HUES64 (cell line): ENCODE measurements at regions not wholly inside any gene's neighbourhood (a gene's known extent, or its start where the extent isn't known, plus 50 kb on each side); places are given as distances from the start of the nearest gene placed in this dataset.
A peak's percentile ranks its signal among the peaks of the same experiment; 100 is the strongest.

Experiments used
- H3K27ac ChIP-seq: 2 replicates; pipeline ENCODE4 v1.7.0; 2013; ENCODE audit warnings: low read depth, low read length, inconsistent platforms
- H3K27me3 ChIP-seq: 2 replicates; pipeline ENCODE4 v1.6.1; 2013; ENCODE audit warnings: mild to moderate bottlenecking, low read length; ENCODE audit not compliant: insufficient read depth
- H3K36me3 ChIP-seq: 2 replicates; pipeline ENCODE4 v1.6.1; 2013; ENCODE audit warnings: mild to moderate bottlenecking, low read length; ENCODE audit not compliant: insufficient read depth
- H3K4me1 ChIP-seq: 2 replicates; pipeline ENCODE4 v1.6.1; 2013; ENCODE audit warnings: mild to moderate bottlenecking, low read length, moderate library complexity; ENCODE audit not compliant: insufficient read depth
- H3K4me3 ChIP-seq: 2 replicates; pipeline ENCODE4 v1.5.1; 2013; ENCODE audit warnings: mild to moderate bottlenecking, low read length, moderate library complexity
- H3K9ac ChIP-seq: 2 replicates; pipeline ENCODE4 v1.6.1; 2013; ENCODE audit warnings: mild to moderate bottlenecking, low read depth, low read length
- H3K9me3 ChIP-seq: 2 replicates; pipeline ENCODE4 v1.6.1; 2013; ENCODE audit warnings: low read depth, low read length; ENCODE audit not compliant: insufficient read depth
- WGBS: fragments of 150-250, 120-280 bp; methylation state at CpG from one replicate; pipeline ENCODE4 v1.1.7; 2013; ENCODE audit warnings: missing lambda C conversion rate; 5-methylcytosine and 5-hydroxymethylcytosine counted together

DNA sequence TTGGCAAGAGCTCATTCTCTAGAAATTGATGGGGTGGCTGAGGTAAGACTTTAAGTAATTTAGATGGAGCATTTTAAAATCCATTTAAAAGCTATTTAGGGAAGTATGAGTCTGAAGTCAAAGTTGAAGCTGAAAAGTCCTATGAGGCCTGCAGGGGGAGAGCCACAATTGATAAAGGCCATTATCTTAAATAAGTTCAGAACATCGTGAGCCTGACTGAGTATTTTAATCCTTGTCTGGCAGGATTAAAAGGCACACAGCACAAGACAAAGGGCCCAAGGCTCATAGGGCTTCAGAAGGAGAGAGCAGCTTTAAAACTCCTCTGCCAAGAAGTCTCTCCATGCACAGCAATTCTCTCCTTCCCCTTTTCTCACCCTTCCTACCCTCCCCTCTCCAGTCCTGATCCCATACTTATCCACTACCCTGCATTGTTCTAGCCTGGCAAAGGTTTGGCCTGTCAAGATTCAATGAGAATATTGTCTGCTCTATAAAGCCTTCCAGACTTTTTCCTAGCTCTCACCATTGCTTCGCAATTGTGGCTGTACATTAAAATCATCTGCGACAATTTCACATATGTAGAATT, 1312.9 kb downstream of the FAM181B start:
- WGBS: 41% methylated on average over 2 of the region's 3 CpGs
- no peaks in the 10 kb centered on the region for H3K9me3 ChIP-seq
- H3K4me3 ChIP-seq: peak overlapping the region; percentile 36
- no peaks in the 10 kb centered on the region for H3K27me3 ChIP-seq
- no peaks in the 10 kb centered on the region for H3K36me3 ChIP-seq
- peaks cover 20% of the 10 kb centered on the region for H3K4me1 ChIP-seq
- H3K9ac ChIP-seq: peak overlapping the region; percentile 42
- H3K27ac ChIP-seq: peak overlapping the region; percentile 86

DNA sequence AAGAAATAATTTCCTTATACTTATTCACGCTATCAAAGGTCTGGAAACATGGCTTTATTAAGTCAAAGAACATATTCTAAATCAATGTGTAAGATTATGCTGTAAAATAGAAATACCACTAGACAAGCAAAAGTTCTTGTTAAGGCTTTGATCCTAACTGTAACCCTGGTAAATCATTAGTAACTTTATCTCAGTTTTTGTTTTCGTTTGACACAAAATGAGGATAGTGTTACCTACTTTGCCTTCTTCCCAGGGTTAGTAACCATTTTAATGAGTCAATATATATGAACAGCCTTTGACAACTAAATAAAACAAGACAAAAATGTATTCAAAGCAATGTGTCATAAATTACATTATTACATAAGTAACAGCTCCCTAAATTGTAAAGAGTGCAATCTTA, 1336.3 kb downstream of the FAM181B start:
- Histone ChIP-seq H3K4me1 (no peaks in the 10 kb centered on the region), H3K27me3 (no peaks in the 10 kb centered on the region), H3K27ac (no peak overlapping the region), H3K9me3 (no peaks in the 10 kb centered on the region), H3K4me3 (no peak overlapping the region), H3K9ac (no peak overlapping the region), H3K36me3 (no peaks in the 10 kb centered on the region)
- WGBS: 100% methylated on average over 1 of the region's 2 CpGs

DNA sequence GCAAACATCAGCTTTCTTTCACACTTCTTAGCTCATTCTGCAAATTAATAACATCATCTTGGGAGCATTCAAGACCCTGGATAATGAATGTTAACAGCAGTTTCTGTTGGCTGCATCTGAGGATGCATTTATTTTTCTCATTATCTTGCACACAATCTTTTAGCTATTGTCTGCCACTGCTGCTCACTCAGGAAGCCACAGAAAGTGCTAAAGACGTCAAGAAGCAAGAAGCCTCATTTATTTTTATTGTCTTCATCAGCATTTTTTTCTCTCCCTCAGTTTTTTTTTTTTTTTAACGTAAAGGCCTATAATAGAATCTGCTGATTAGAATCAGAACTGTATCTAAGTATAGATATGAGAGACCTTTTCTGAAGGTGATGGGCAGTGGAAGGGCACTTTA, 1339.4 kb downstream of the FAM181B start:
- Histone ChIP-seq H3K27ac (no peak overlapping the region), H3K36me3 (no peaks in the 10 kb centered on the region), H3K4me1 (no peaks in the 10 kb centered on the region), H3K4me3 (no peak overlapping the region), H3K27me3 (no peaks in the 10 kb centered on the region), H3K9ac (no peak overlapping the region), H3K9me3 (no peaks in the 10 kb centered on the region)
- WGBS: 94% methylated on average over 2 of the region's 2 CpGs

DNA sequence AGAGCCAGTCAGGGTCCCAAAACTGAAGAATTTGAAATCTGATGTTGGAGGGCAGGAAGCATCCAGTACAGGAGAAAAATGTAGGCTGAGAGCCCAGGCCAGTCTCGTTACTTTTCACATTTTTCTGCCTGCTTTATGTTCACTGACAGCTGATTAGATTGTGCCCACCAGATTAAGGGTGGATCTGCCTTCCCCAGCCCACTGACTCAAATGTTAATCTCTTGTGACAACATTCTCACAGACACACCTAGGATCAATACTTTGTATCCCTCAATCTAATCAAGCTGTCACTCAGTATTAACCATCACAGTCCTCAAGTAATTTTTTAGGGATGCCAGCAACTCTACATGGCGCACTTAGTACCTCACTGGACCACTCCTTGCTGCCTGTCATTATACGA, 1345.3 kb downstream of the FAM181B start:
- H3K27ac ChIP-seq: no peak overlapping the region
- no peaks in the 10 kb centered on the region for H3K4me1 ChIP-seq
- no peaks in the 10 kb centered on the region for H3K36me3 ChIP-seq
- no peak overlapping the region for H3K9ac ChIP-seq
- no peaks in the 10 kb centered on the region for H3K27me3 ChIP-seq
- no peaks in the 10 kb centered on the region for H3K9me3 ChIP-seq
- H3K4me3 ChIP-seq: no peak overlapping the region
- WGBS: 63% methylated on average over 3 of the region's 3 CpGs

DNA sequence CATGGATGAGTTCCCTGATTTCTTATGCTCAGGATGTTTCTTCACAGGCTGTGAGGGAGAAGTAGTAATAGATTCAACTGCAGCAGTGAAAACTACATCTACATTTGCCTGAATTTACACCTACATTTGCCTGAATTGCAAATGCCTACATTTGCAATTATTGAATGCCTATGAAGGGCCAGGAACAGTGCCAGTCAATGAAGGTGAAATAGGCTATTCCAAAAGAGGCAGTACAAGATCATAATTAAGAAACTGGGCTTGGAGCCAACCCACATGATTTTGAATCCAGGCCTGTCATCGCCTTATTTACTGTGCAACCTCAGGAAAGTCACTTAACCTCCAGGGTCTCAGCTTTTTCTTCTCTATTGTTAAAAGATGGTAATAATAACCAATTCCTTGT, 1353.3 kb downstream of the FAM181B start:
- 100% methylated on average over 1 of the region's 1 CpG for WGBS
- H3K9ac ChIP-seq: no peak overlapping the region
- no peaks in the 10 kb centered on the region for H3K36me3 ChIP-seq
- no peak overlapping the region for H3K27ac ChIP-seq
- no peaks in the 10 kb centered on the region for H3K27me3 ChIP-seq
- H3K4me1 ChIP-seq: peaks cover 17% of the 10 kb centered on the region
- H3K4me3 ChIP-seq: no peak overlapping the region
- H3K9me3 ChIP-seq: no peaks in the 10 kb centered on the region

DNA sequence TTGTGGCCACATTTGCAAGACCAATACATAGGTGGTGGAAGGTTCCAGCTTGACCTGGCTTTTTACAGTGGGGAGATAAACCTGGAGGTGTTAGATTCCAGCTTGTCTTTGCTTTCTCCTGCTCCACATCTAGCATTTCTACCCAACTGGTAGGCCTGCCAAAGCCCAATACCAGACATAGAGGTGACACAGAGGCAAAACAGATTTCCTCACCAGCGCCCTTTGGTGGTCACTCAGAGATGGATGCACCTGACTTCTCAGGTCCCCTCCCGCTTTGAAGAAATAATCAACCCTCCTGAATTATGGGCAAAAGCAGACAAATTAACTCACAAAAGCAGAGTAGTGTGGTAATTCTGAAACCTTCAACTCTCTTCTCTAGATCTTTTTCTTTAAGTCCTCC, 1356.2 kb downstream of the FAM181B start:
- H3K27ac ChIP-seq: no peak overlapping the region
- WGBS: 96% methylated on average over 2 of the region's 2 CpGs
- H3K27me3 ChIP-seq: no peaks in the 10 kb centered on the region
- no peak overlapping the region for H3K4me3 ChIP-seq
- H3K4me1 ChIP-seq: peaks cover 17% of the 10 kb centered on the region
- no peaks in the 10 kb centered on the region for H3K9me3 ChIP-seq
- no peak overlapping the region for H3K9ac ChIP-seq
- H3K36me3 ChIP-seq: no peaks in the 10 kb centered on the region

DNA sequence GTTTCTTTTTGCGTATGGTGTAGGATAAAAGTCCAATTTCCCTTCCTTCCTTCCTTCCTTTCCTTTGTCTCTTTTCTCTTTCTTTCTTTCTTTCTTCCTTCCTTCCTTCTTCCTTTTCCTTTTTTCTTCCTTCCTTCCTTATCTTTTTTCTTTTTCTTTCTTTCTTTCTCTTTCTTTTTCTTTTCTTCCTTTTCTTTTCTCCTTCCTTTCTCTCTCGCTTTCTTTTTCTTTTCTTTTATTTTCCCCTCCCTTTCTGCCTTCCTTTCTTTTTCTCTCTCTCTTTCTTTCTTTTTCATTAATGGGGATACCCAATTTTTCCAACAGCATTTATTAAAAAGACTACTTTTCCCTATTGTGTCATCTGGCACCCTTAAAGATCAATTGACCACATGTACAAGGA, 1359.7 kb downstream of the FAM181B start:
- Histone ChIP-seq H3K4me1 (no peaks in the 10 kb centered on the region), H3K4me3 (no peak overlapping the region)
- WGBS: 94% methylated on average over 2 of the region's 2 CpGs

DNA sequence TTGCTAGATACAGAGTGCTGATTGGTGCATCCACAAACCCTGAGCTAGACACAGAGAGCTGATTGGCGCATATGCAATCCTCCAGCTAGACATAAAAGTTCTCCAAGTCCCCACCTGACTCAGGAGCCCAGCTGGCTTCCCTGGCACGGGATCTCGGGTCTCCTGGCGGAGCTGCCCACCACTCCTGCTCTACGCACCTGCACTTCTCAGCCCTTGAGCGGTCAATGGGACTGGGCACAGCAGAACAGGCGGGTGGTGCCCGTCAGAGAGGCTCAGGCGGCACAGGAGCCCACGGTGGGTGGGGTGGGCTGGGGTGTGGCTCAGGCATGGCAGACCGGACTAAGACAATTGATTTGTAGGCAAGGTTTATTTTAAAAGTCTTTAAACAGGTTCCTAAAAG, 1365.5 kb downstream of the FAM181B start:
- 95% methylated on average over 11 of the region's 11 CpGs for WGBS
- H3K9ac ChIP-seq: no peak overlapping the region
- no peaks in the 10 kb centered on the region for H3K9me3 ChIP-seq
- no peaks in the 10 kb centered on the region for H3K4me1 ChIP-seq
- H3K27me3 ChIP-seq: no peaks in the 10 kb centered on the region
- no peak overlapping the region for H3K27ac ChIP-seq
- H3K4me3 ChIP-seq: no peak overlapping the region
- H3K36me3 ChIP-seq: no peaks in the 10 kb centered on the region

More for the DNA sequence above, 1359.7 kb downstream of the FAM181B start:
- Histone ChIP-seq H3K9me3 (no peaks in the 10 kb centered on the region), H3K27ac (no peak overlapping the region), H3K27me3 (no peaks in the 10 kb centered on the region), H3K36me3 (no peaks in the 10 kb centered on the region), H3K9ac (no peak overlapping the region)

DNA sequence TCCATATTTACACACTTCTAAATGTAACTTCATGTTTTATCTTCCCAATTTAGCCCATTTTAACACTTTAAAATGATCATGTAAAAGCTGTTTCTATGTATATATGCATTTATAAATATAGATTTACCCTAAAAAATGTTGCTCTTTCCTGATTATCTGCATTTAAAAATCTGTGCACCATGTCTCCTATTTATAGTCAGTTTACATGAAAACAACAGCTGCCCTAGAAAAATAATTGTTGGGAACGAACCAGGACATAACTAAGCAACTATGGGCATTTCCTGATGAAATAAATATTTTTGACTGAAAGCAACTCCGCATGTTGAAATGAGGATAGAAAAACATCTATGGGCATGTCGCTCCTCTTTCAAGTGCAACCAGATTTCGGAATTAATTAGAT, 1368.2 kb downstream of the FAM181B start:
- Histone ChIP-seq H3K27me3 (no peaks in the 10 kb centered on the region), H3K4me1 (no peaks in the 10 kb centered on the region)
- 93% methylated on average over 4 of the region's 4 CpGs for WGBS

DNA sequence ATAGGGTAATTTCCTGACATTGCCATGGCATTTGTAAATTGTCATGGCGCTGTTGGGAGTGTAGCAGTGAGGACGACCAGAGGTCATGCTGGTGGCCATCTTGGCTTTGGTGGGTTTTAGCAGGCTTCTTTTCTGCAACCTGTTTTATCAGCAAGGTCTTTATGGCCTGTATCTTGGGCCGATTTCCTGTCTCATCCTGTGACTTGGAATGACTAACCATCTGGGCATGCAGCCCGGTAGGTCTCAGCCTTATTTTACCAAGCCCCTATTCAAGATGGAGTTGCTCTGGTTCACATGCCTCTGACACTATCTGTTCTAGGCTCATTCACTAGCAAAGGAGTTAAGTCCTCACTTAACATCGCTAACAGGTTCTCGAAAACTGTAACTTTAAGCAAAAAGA, 1374.2 kb downstream of the FAM181B start:
- H3K9ac ChIP-seq: no peak overlapping the region
- no peaks in the 10 kb centered on the region for H3K4me1 ChIP-seq
- WGBS: 90% methylated on average over 6 of the region's 6 CpGs
- no peaks in the 10 kb centered on the region for H3K27me3 ChIP-seq
- no peaks in the 10 kb centered on the region for H3K9me3 ChIP-seq
- H3K27ac ChIP-seq: no peak overlapping the region
- H3K4me3 ChIP-seq: no peak overlapping the region
- H3K36me3 ChIP-seq: no peaks in the 10 kb centered on the region

More for the DNA sequence above, 1368.2 kb downstream of the FAM181B start:
- H3K9ac ChIP-seq: no peak overlapping the region
- no peaks in the 10 kb centered on the region for H3K36me3 ChIP-seq
- H3K9me3 ChIP-seq: no peaks in the 10 kb centered on the region
- no peak overlapping the region for H3K27ac ChIP-seq
- no peak overlapping the region for H3K4me3 ChIP-seq

DNA sequence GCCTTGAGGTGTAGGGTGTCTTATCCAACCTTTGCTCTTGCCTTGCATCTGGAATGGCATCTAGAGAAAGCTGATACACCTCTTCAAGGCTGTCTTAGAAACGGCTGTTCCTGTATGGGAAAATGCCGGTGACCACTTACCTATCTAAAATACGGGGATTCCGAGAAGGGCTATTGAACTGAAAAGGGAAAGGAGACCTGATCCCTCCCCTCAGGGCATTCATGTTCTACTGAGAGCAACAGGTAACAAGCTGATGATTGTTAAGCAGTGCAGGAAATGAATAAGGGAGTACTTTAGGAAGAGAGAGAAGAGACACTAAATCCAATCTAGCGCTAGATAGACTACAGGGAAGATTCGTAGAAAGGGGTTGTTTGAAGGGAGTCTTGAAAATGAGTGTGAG, 1388.1 kb downstream of the FAM181B start:
- Histone ChIP-seq H3K4me3 (no peak overlapping the region), H3K27ac (no peak overlapping the region), H3K9me3 (no peaks in the 10 kb centered on the region), H3K36me3 (no peaks in the 10 kb centered on the region), H3K4me1 (no peaks in the 10 kb centered on the region), H3K9ac (no peak overlapping the region), H3K27me3 (no peaks in the 10 kb centered on the region)
- 93% methylated on average over 6 of the region's 6 CpGs for WGBS

DNA sequence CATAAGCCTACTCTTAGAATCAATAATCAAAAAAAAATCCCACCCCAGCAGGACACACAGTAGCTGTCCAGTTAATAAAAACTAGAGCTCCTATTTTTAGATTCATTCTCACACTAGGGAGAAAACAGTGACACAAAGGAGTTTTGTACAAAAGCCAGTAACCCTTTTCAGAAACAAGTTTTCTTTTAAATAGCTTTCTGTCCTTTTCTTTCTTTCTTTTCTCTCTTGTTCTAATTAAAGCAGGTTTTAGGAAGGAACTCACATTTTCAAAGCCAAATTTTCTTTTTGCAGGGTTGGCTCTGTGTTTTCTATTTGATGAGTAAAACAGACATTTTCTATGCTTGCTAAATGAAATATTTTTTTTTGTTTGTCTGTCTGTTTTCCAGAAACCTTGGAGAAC, 1390.7 kb downstream of the FAM181B start:
- no peaks in the 10 kb centered on the region for H3K36me3 ChIP-seq
- no peak overlapping the region for H3K9ac ChIP-seq
- H3K9me3 ChIP-seq: no peaks in the 10 kb centered on the region
- no peaks in the 10 kb centered on the region for H3K27me3 ChIP-seq
- no peak overlapping the region for H3K27ac ChIP-seq
- no peak overlapping the region for H3K4me3 ChIP-seq
- no peaks in the 10 kb centered on the region for H3K4me1 ChIP-seq
